Glomerular visceral epithelial cell (primary cell): ENCODE measurements at regions not wholly inside any gene's neighbourhood (a gene's known extent, or its start where the extent isn't known, plus 50 kb on each side); places are given as distances from the start of the nearest gene placed in this dataset.
A peak's percentile ranks its signal among the peaks of the same experiment; 100 is the strongest.

Experiments used
- DNase-seq: peaks from one replicate; pipeline ENCODE4 v3.0.0-alpha.2; 2016; ENCODE audit errors: extremely low spot score

DNA sequence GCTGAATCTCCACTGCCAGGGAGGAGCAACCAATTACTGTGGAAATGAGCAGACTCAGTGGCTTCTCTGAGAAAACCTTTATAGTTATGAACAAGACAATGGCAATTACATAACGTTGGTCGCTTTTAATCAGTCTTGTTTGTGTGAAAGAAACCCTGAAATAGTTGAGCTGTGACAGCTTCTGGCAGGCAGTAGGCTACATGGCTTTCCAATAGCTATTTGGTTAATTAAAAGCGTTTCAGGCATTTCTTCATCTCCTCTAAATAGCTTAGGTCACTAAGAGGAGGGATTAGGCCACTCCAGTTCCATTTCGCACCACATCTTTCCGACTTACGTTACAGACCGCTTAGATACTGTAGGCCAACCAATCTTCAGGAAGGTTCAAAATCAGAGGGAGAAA is 794.4 kb upstream of the ID2 start:
- DNase-seq: no peak

DNA sequence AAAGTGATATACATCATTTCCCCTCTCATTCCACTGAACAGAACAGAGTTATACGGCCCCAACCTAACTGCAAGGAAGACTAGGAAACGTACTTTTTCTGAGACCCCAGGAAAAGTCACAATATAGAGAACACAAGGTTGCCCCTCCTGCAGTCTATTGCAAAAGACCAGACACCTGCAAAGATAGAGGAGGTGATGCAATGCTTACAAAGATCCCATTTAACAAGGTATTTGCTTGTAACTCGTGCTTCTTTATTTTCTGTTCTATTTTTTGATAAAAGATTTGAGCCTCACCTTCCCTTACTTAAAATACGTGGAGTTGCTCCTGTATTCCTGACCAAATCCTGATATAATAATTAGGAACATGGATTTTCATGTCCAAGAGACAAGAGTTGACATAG is 793.0 kb upstream of the ID2 start:
- no peak for DNase-seq

DNA sequence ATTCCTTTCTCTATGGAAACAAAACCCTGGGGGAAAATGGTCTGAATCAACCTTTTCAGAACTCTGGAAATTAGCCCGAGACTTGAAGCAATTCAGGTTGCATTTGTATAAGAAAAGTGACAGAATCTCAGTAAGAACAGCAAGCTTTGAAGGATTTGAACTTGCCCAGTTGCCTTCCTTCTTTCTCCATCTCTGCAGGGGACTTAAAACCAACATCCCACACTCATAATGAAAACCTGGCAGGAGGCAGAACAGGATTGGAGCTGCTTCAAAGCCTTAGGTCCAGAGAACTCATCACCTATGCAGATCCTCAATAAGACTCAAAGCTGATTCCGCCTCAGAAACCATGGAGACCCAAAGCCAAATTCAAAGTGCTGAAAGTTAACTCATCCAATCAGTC is 790.5 kb upstream of the ID2 start:
- DNase-seq: no peak

DNA sequence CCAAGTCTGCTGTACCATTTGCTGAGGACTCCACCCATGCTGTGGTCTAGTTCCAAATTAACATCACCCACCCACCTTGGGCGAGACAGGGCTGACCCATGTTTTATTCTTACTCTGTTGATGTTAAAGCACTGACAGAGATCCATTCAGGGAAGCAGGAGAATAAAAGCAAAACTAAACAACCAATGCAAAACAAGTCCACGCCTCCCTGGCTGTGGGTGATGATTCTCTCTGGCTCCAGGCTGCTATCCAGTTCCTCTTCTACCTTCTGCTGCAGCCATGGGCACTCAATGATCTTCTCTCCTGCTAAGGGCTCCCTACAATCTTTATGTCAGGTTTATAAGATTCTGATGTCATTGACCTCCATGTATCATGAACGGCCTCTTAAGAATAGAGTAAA is 786.6 kb upstream of the ID2 start:
- DNase-seq: no peak

DNA sequence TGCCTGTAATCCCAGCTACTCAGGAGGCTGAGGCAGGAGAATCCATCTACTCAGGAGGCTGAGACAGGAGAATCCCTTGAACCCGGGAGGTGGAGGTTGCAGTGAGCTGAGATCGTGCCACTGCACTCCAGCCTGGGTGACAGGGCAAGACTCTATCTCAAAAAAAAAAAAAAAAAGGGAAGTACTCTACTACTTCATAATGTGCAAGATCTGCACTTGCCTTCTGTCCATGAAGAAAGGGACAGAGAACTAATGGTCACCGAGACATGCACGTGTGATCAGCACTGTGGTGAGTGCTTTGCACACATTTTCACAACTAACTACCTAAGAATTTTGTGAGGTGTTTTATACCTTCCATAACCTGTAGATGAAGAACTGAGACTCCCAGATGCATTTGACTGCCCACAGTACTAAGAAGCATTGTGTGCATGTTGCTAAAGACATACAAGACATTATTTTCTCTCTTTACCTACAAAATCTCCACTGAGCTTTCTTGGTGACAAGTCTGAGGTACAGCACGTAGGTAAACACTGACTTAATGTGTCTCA is 784.8 kb upstream of the ID2 start:
- no peak for DNase-seq

DNA sequence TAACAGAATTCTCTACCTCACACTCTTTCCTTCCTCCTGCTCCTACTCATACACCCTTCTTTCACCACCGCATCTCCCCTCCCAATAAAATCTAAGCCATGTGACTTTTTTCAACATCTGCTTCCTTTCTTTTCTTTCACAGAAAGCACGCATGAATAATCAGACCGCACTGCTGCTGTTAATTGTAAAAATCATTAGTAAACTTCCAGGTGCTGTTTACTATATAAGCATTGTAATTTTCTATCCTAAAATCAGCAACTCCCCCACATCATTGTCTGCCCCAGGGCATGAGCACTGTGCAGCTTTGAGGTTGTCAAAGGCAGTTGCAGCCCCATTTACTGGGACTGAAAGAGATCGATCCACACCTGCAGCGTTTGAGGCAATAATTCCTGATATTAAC is 782.6 kb upstream of the ID2 start:
- DNase-seq: no peak

DNA sequence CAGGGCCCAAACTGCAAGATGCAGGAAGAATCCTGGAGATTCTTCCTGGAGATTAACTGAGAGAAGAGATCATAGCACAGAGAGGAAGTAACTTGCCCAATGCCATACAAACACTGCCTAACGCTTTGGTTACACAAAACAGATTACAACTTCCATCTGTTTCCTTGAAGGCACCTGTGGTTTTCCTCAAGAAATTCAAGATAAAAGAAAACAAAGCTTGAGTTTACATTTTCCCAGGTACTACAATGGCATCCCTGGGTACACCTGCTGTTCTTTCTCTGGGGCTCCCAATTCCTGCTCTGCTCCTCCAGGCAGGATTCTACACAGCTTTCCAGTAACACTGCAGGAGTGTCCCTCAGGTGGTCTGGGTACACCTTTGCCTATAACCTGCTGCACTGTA is 781.9 kb upstream of the ID2 start:
- DNase-seq: no peak

DNA sequence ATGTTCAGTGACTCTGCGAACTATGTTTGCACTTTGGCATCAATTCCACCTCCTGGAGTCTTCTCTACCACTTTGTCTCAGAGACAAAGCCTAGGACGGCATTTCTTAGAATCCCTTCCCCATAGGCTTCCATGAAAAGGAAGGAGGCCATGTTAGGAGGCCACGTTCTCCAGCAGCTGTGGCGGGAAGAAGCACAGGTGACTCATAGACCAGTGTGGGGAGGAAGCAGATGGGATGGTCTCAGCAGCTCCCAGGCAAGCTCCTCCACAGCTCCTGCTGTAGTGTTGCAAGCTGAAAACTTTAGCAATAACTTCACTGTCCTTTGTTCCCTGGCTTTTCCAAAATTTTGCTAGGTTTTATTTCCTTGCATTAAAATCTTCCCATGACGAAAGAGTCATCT is 781.3 kb upstream of the ID2 start:
- peak; percentile 6 for DNase-seq

DNA sequence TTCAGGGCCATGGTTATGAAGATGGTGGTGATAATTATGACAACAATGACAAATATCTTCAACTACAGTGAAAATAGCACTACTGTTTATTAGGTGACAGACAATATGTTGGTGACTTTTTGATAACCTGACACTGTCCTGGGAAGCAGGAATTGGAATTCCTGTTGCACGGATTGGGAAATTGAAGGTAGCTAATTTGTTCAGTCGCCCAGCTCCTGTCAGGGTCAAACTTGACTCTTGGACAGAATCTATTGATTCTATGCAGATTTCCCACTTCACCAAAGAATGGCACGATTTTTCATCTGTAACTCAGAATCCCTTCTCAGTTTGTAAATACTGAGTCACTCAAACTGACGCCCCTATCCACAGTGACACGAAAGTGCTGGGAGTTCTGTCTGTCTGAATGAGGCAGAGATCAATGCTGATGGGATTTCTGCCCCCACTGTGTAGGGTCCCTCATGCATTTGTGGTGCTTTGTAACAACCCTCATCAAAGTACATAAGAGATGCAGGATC is 779.5 kb upstream of the ID2 start:
- no peak for DNase-seq

DNA sequence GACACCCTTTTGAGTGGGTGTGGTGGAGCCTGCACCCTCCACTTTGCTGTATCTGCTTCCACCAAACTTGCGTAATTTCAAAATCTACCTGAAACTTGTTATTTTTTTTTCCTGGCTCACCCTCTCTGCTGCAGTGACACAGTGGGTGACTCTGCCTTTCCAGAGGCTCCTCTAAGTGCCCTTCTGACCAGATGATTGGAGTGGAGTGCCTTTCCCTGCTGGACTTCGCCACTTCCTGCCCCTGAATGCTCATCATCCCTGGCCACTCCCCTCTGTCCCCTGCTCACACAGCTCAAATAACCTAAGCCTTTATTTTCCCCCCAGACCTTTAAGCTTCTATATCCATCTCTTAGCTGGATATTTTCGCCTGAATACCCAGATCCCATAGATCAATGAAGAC is 777.5 kb upstream of the ID2 start:
- no peak for DNase-seq

DNA sequence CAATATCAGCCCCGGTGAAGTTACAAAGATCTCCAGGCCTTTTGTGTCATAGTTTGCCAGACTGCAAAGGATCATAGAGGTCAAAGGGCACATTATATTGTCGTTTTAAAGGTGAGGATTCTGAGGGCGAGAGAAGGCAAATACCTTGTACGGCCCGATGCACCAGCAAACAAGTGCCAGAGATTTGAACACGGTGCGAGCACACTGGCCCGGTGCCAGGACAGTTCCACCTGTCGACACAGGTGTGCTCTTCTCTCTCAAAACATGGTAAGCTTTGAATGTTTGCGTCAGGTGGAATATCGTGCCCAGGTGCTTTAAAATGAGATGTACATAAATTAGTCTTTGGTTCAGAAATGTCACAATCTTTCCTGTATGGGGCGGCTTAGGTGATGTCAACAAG is 776.1 kb upstream of the ID2 start:
- DNase-seq: no peak

DNA sequence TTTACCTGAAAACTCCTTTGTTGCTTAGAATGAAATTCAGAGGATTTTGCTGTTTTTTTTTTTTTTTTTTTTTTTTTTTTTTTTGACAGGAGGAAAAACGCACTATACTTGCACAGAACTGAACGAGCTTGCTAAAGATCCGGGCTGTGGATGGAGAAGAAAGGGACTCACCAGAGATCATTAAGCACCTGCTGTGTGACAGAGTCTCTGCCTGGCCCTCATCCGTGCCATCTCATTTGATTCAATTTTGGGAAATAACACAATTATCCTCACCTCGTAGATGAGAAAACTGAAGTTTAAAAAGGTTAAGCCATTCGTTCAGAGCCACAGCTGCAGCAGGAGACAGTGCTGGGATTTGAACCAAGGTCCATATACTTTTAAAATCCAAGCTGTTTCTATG is 775.4 kb upstream of the ID2 start:
- DNase-seq: no peak

DNA sequence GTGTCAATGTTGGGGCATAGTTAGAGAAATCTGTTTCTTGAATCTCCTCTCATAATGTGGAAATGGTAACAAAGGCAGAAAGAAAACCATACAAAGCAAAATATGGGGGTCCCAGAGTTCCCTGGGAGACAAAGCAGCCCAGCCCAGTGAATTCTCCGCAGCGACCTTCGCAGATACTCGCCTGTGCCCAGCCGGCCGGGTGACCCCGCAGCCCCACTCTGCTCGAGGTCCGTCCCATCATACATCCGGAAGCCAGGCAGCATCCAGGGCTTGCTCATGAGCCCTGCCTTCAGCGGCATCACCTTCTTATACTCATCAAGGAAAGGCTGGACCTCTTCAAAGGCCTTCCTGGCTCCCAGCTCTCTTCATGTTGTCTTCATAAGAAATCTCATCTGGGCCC is 774.8 kb upstream of the ID2 start:
- DNase-seq: no peak

DNA sequence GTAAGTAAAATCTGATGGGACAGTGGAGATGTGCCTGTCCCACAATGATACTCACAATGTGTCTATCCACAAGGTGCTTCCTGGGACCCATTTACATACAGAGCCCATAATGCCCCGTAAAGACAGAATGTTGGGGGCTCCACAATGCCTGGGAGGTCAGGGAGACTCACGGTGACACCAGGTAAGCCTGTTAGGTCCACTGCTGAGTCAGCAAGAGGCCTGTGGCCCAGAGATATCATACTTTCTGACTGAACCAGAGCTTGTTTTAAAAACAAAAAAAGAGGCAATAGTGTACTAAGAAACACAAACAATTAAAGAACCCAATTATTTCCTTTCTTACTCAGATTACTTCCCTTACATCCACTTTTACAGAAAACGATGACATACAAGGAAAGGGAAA is 771.1 kb upstream of the ID2 start:
- no peak for DNase-seq

DNA sequence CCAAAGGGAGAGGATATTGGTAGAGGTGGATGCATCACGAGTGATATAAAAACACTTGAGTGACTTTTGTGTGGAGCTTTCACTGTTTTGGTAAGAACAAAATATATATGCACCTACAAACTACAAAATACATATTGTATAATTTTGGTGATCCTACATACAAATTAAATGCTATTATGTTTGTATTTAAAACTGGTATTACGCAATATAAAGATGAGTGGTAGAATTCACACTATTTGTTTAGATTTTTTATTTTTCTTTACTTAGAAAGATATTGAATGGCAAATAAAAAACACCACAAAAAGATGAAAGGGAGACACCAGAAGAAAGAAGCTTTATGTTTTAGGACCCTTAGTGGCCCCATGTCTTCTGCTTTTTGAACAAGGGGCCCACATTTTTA is 770.7 kb upstream of the ID2 start:
- DNase-seq: no peak

DNA sequence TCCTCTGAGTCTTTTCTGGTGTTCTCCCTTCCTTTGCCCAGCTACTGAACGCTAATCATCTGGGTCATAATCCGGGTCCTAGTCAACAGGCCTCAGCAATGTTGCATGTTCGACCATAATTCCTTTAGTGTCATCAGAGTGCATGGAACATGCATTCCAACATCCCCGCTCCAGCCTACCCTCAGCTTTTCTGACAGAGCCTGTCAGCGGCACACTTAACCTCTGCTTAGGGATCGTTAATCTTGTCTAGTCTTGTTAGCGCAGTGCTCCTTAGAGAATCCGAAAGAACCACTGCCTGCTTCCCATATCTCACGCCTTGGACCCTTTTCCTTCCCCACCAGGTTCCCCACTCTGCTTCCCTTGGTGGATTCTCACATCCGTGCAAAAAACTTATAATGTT is 767.9 kb upstream of the ID2 start:
- DNase-seq: no peak

DNA sequence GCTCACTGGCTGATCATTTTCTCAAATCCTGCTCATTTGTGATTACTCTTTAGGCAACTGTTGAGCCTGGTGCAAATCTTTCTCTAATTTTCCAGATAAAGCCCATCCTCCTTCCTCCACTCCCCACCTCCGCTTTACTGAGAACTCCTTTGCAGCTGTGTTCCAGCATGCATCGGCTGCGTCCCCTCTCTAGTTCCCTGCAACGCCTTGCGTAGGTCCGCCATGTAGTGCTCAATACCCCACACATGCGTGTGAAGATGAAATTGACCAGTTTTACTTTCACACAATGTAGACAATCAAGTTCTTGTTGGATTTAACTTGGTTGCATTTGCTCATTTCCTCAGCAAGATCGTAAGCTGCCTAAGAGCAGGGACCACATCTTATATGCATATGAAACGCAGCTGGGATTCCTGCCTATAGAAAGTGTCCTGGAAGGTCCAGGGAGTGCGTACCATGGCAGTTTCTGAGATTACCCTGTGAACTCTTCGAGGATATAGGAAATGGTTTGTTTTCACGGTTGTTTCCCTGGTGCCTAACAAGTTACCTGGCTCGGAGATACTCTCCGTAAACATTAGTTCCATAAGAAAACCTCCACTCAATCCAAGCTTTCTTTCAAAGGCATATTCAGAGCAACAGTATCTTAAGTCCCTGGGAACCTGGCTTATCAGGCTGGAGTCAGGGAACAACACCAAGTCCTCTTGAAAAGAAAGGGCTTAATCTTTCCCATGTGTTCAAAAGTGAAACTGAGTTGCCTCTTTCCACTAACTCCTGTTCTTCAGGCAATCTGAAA is 766.4 kb upstream of the ID2 start:
- DNase-seq: no peak

DNA sequence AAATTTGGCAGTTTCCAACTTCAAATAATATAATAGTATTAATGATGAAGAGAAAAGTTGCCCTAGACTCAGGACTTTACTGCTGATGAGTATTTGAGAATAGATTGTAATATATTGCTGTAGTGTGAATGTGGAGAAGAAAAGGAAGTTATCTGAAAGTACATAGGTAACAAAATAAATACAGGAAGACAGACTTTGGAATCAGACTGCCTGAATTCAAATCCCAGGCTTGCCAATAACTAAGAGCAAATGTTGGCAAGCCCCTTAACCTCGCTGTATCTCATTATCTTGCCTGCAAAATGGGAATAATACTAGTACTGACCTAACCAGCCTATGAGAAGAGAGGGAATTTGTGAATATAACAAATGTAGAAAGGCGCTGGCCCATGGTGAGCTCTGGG is 765.2 kb upstream of the ID2 start:
- no peak for DNase-seq

DNA sequence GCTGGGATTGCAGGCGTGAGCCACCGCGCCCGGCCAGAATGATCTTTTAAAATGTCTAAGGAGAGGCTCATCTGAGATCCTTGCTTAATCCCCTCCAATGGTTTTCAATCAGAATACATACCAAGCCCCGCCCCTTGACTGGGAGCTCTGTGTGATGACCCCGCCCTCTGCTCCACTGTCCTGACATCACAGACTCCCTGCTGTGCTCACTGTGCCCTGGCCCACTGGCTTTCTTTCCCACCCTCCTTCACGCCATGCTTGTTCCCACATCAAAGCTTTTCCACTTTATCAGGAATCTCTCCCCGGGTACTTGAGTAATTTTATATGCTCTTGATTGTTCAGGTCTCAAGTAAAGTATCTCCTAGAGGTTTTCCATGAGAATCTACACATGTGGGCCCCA is 762.3 kb upstream of the ID2 start:
- no peak for DNase-seq

DNA sequence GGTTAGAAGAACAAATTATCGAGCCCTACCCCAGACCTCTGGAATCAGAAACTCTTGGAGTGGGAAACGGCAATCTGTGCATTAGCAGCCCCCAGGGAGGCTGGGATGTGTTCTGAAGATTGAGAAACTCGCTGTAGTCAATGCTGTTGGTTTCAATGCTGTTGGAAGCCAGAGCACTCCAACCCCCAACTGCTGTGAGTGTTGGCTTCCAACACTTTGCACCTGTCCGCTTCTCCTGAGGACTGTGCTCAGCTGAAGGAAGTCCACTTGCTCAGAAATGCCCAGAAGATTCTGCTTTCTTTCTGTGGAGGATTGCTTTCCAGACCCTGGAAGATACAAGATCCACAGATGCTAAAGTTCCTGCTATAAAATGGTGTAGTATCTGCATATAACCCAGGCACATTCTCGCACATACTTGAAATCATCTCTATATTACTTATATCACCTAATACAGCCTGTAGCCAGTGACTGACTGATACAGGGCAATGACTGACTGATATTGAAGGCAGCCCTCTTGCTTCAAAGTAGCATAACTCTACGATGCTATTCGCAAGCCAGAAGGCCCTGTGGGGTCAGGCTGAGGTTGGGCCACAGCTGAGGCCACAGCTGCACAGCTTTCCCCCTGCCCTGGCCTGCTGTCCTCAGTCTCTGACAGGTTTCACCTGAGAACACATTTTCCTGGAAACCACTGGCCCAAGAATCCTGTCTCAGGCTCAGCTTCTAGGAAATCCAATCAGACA is 757.7 kb upstream of the ID2 start:
- DNase-seq: no peak

DNA sequence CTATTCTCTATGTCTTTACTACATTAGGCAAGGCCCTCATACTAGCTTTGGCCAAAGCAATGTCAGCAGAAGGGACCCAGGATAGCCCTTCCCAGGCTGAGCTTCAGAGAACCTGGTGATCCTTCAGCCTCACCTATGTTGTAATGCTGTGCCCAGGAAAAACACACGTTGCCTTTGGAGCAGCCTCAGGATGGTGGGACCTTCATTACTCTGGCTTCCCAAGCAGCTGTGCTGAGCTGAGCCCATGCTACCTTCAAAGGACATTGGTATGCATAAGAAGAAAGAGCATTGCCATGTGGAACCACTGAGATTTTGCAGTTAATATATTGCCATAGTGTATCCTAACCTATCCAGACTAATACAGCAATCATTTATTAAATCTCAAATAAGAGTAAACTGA is 756.4 kb upstream of the ID2 start:
- no peak for DNase-seq

DNA sequence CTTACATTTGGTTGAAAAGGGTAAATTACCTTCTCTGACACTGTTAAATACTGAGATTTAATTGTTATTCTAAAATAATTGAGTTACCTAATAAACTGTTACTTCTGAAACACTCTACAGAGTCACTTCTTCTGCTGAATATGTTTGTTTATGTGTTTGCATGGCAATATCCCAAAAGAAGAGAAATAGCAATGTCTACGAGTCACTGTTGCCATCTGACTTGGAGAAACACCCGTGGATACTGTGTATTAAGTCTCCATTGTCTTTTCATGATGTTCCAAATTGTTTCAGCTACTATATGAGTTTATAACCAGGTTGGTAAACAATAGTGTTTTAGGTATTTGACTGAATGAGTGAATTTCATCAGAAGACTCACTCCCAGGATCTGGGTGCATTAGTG is 754.2 kb upstream of the ID2 start:
- DNase-seq: no peak

DNA sequence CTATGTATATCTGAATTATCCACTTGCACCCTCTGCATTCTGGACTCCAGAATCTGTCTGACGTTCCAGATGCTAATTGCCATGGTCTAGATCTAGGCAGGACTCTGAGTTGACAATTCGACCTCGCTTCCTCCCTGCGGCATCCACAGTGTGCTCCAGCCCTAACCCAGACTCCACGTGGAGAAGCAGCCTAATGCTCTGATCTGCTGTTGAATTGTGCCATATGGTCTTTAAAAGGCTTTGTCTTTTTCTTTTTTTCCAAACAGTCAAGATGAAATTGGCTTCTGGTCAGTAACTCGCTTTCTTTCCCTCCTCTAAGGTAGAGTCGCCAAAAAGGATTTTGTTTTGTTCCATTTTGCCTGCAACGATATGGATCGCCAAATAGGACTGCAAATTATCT is 752.6 kb upstream of the ID2 start:
- DNase-seq: no peak
